NB4 (cell line): ENCODE measurements at regions not wholly inside any gene's neighbourhood (a gene's known extent, or its start where the extent isn't known, plus 50 kb on each side); places are given as distances from the start of the nearest gene placed in this dataset.

Experiments used
- MYC ChIP-seq: IDR thresholded peaks from 2 replicates; pipeline ENCODE4 v1.6.1; 2011; ENCODE audit warnings: low read depth, low read length
- POLR2A ChIP-seq: IDR thresholded peaks from 2 replicates; pipeline ENCODE4 v1.6.1; 2011; ENCODE audit warnings: mild to moderate bottlenecking; ENCODE audit not compliant: insufficient read length; ENCODE audit errors: extremely low read depth
- TF ChIP-seq, protein P1 (sequence below): IDR thresholded peaks from one replicate; pipeline ENCODE4 v1.5.1; 2012; ENCODE audit warnings: low read depth, low read length
- TF ChIP-seq, protein P2 (sequence below): IDR thresholded peaks from 2 replicates; pipeline ENCODE4 v1.6.1; 2011; ENCODE audit warnings: low read depth, low read length

DNA sequence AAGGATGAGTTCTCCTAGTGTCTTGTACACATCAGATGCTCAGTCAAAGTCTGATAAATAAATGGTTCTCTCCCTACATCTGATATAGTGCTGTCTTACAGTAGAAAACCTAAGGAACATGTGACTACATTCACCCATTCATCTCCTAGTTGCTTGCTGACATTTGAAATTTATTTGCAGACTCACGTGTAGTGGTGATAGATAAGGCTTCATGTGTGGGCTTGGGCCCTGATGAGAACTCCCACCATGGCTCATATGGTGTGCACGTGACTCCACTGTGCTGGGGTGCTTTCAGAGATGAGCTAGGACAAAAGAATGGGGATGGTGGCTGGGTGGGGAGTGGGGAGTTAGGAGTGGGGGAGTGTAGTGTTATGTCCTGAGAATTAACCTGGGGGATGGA lies 287.3 kb downstream of the RPS24 start:
- TF ChIP-seq, protein P1, sequence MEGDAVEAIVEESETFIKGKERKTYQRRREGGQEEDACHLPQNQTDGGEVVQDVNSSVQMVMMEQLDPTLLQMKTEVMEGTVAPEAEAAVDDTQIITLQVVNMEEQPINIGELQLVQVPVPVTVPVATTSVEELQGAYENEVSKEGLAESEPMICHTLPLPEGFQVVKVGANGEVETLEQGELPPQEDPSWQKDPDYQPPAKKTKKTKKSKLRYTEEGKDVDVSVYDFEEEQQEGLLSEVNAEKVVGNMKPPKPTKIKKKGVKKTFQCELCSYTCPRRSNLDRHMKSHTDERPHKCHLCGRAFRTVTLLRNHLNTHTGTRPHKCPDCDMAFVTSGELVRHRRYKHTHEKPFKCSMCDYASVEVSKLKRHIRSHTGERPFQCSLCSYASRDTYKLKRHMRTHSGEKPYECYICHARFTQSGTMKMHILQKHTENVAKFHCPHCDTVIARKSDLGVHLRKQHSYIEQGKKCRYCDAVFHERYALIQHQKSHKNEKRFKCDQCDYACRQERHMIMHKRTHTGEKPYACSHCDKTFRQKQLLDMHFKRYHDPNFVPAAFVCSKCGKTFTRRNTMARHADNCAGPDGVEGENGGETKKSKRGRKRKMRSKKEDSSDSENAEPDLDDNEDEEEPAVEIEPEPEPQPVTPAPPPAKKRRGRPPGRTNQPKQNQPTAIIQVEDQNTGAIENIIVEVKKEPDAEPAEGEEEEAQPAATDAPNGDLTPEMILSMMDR = no peak
- no peak for TF ChIP-seq POLR2A
- TF ChIP-seq, protein P2, sequence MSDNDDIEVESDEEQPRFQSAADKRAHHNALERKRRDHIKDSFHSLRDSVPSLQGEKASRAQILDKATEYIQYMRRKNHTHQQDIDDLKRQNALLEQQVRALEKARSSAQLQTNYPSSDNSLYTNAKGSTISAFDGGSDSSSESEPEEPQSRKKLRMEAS = no peak
- no peak for TF ChIP-seq MYC
